HepG2 (cell line): ENCODE measurements at regions not wholly inside any gene's neighbourhood (a gene's known extent, or its start where the extent isn't known, plus 50 kb on each side); places are given as distances from the start of the nearest gene placed in this dataset.

Source experiments
- IRF2 ChIP-seq: IDR thresholded peaks from 2 replicates; pipeline ENCODE4 v1.6.1; 2018; ENCODE audit warnings: missing genetic modification reagents, missing compliant biosample characterization
- KDM3A ChIP-seq: IDR thresholded peaks from 2 replicates; pipeline ENCODE4 v1.6.1; 2018; ENCODE audit warnings: low read depth, missing compliant biosample characterization
- KDM5B ChIP-seq: sonication (generic); formaldehyde crosslinking; IDR thresholded peaks from 2 replicates; pipeline ENCODE4 v1.4.0; 2020; ENCODE audit warnings: missing genetic modification reagents, mild to moderate bottlenecking, borderline replicate concordance
- MTA1 ChIP-seq: sonication (generic); formaldehyde crosslinking; IDR thresholded peaks from 2 replicates; pipeline ENCODE4 v1.4.0; 2020; ENCODE audit warnings: missing genetic modification reagents, mild to moderate bottlenecking, borderline replicate concordance
- RBAK ChIP-seq: sonication (generic); formaldehyde crosslinking; IDR thresholded peaks from 2 replicates; pipeline ENCODE4 v1.5.1; 2020; ENCODE audit warnings: mild to moderate bottlenecking, missing genetic modification reagents
- SKI ChIP-seq: fragments of 450-650 bp; IDR thresholded peaks from one replicate; pipeline ENCODE4 v1.6.1; 2018; ENCODE audit warnings: mild to moderate bottlenecking; ENCODE audit not compliant: partially characterized antibody
- SMC3 ChIP-seq: IDR thresholded peaks from 2 replicates; pipeline ENCODE4 v1.6.1; 2011; ENCODE audit warnings: low read length, improper control_type of control experiment
- THYN1 ChIP-seq: sonication (generic); formaldehyde crosslinking; IDR thresholded peaks from 2 replicates; pipeline ENCODE4 v1.8.1; 2023; ENCODE audit warnings: low read depth, mild to moderate bottlenecking, moderate library complexity, missing genetic modification reagents, borderline replicate concordance
- ZNF235 ChIP-seq: sonication (generic); formaldehyde crosslinking; IDR thresholded peaks from 2 replicates; pipeline ENCODE4 v1.8.1; 2023; ENCODE audit warnings: mild to moderate bottlenecking, missing genetic modification reagents, borderline replicate concordance
- ZNF326 ChIP-seq: sonication (generic); formaldehyde crosslinking; IDR thresholded peaks from 2 replicates; pipeline ENCODE4 v1.4.0; 2020; ENCODE audit warnings: missing genetic modification reagents, borderline replicate concordance
- ZNF546 ChIP-seq: sonication (generic); formaldehyde crosslinking; conservative IDR thresholded peaks from 2 replicates; pipeline ENCODE4 v1.8.1; 2023; ENCODE audit warnings: mild to moderate bottlenecking, missing genetic modification reagents
- ZNF788 ChIP-seq: sonication (generic); formaldehyde crosslinking; IDR thresholded peaks from 2 replicates; pipeline ENCODE4 v1.5.0; 2020; ENCODE audit warnings: mild to moderate bottlenecking, missing genetic modification reagents, borderline replicate concordance
- ZNF841 ChIP-seq: sonication (generic); formaldehyde crosslinking; IDR thresholded peaks from 2 replicates; pipeline ENCODE4 v1.8.1; 2023; ENCODE audit warnings: missing genetic modification reagents, borderline replicate concordance
- ZSCAN9 ChIP-seq: IDR thresholded peaks from 2 replicates; pipeline ENCODE4 v1.6.1; 2016; ENCODE audit warnings: borderline replicate concordance
- TF ChIP-seq, protein P1 (sequence below): sonication (generic); formaldehyde crosslinking; IDR thresholded peaks from 2 replicates; pipeline ENCODE4 v1.4.0; 2020; ENCODE audit warnings: missing genetic modification reagents, borderline replicate concordance
- TF ChIP-seq, protein P2 (sequence below): sonication (generic); formaldehyde crosslinking; IDR thresholded peaks from 2 replicates; pipeline ENCODE4 v1.4.0; 2020; ENCODE audit warnings: missing genetic modification reagents, borderline replicate concordance
- TF ChIP-seq, protein P3 (sequence below): sonication (generic); formaldehyde crosslinking; IDR thresholded peaks from 2 replicates; pipeline ENCODE4 v1.4.0; 2020; ENCODE audit warnings: mild to moderate bottlenecking, low read depth, missing genetic modification reagents
- TF ChIP-seq, protein P4 (sequence below): sonication (generic); formaldehyde crosslinking; IDR thresholded peaks from 2 replicates; pipeline ENCODE4 v1.4.0; 2020; ENCODE audit warnings: low read depth, missing genetic modification reagents

DNA sequence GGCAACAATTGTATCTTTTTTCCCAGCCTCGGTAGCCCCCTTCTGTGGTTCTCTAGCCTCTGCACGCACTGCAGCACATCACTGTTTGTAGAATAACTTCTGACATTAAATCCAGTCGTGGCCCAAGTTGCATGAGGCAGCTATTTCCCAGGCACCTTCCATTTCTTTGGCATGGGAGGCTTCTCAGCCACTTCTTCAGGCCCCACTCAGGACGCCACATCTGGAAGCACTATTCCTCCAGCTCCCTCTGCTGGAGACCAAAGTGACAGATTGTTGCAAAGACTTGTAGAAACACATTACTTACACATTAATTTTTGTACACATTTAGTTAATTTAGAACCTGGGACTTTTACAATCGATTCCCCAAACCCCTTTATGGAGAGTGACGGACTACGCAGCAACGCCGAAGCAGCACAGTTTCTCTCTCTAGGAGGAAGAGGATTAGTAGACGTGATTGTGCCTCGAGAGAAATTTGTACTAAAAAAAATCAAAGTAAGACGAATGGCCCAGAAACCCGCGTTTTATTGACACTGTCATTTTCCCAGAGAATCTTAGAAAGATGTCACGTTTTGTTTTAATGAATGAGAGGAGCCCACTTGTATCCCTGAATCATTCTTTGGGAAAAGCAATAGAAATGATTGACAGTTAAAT, 57.8 kb upstream of the RGPD5 start (continued):
- TF ChIP-seq, protein P1, sequence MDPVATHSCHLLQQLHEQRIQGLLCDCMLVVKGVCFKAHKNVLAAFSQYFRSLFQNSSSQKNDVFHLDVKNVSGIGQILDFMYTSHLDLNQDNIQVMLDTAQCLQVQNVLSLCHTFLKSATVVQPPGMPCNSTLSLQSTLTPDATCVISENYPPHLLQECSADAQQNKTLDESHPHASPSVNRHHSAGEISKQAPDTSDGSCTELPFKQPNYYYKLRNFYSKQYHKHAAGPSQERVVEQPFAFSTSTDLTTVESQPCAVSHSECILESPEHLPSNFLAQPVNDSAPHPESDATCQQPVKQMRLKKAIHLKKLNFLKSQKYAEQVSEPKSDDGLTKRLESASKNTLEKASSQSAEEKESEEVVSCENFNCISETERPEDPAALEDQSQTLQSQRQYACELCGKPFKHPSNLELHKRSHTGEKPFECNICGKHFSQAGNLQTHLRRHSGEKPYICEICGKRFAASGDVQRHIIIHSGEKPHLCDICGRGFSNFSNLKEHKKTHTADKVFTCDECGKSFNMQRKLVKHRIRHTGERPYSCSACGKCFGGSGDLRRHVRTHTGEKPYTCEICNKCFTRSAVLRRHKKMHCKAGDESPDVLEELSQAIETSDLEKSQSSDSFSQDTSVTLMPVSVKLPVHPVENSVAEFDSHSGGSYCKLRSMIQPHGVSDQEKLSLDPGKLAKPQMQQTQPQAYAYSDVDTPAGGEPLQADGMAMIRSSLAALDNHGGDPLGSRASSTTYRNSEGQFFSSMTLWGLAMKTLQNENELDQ (CRISPR knock-in tag), result 0 out of 2 replicates have a peak, but pooled peaks have one; percentile 9
- TF ChIP-seq SMC3, result peak; percentile 93
- peak; percentile 40; the same call in 1 of the 2 replicates for TF ChIP-seq IRF2 (CRISPR knock-in tag)
- TF ChIP-seq, protein P2, sequence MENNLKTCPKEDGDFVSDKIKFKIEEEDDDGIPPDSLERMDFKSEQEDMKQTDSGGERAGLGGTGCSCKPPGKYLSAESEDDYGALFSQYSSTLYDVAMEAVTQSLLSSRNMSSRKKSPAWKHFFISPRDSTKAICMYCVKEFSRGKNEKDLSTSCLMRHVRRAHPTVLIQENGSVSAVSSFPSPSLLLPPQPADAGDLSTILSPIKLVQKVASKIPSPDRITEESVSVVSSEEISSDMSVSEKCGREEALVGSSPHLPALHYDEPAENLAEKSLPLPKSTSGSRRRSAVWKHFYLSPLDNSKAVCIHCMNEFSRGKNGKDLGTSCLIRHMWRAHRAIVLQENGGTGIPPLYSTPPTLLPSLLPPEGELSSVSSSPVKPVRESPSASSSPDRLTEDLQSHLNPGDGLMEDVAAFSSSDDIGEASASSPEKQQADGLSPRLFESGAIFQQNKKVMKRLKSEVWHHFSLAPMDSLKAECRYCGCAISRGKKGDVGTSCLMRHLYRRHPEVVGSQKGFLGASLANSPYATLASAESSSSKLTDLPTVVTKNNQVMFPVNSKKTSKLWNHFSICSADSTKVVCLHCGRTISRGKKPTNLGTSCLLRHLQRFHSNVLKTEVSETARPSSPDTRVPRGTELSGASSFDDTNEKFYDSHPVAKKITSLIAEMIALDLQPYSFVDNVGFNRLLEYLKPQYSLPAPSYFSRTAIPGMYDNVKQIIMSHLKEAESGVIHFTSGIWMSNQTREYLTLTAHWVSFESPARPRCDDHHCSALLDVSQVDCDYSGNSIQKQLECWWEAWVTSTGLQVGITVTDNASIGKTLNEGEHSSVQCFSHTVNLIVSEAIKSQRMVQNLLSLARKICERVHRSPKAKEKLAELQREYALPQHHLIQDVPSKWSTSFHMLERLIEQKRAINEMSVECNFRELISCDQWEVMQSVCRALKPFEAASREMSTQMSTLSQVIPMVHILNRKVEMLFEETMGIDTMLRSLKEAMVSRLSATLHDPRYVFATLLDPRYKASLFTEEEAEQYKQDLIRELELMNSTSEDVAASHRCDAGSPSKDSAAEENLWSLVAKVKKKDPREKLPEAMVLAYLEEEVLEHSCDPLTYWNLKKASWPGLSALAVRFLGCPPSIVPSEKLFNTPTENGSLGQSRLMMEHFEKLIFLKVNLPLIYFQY (CRISPR knock-in tag), result no peak
- TF ChIP-seq ZNF841 (CRISPR knock-in tag), result no peak
- no peak for TF ChIP-seq SKI
- TF ChIP-seq MTA1, result no peak
- 0 out of 2 replicates have a peak, but pooled peaks have one; percentile 41 for TF ChIP-seq ZSCAN9 (CRISPR knock-in tag)
- no peak for TF ChIP-seq KDM5B (CRISPR knock-in tag)
- TF ChIP-seq, protein P3, sequence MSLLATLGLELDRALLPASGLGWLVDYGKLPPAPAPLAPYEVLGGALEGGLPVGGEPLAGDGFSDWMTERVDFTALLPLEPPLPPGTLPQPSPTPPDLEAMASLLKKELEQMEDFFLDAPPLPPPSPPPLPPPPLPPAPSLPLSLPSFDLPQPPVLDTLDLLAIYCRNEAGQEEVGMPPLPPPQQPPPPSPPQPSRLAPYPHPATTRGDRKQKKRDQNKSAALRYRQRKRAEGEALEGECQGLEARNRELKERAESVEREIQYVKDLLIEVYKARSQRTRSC, result no peak
- TF ChIP-seq, protein P4, sequence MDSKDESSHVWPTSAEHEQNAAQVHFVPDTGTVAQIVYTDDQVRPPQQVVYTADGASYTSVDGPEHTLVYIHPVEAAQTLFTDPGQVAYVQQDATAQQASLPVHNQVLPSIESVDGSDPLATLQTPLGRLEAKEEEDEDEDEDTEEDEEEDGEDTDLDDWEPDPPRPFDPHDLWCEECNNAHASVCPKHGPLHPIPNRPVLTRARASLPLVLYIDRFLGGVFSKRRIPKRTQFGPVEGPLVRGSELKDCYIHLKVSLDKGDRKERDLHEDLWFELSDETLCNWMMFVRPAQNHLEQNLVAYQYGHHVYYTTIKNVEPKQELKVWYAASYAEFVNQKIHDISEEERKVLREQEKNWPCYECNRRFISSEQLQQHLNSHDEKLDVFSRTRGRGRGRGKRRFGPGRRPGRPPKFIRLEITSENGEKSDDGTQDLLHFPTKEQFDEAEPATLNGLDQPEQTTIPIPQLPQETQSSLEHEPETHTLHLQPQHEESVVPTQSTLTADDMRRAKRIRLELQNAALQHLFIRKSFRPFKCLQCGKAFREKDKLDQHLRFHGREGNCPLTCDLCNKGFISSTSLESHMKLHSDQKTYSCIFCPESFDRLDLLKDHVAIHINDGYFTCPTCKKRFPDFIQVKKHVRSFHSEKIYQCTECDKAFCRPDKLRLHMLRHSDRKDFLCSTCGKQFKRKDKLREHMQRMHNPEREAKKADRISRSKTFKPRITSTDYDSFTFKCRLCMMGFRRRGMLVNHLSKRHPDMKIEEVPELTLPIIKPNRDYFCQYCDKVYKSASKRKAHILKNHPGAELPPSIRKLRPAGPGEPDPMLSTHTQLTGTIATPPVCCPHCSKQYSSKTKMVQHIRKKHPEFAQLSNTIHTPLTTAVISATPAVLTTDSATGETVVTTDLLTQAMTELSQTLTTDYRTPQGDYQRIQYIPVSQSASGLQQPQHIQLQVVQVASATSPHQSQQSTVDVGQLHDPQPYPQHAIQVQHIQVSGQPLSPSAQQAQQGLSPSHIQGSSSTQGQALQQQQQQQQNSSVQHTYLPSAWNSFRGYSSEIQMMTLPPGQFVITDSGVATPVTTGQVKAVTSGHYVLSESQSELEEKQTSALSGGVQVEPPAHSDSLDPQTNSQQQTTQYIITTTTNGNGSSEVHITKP (CRISPR knock-in tag), result no peak
- no peak for TF ChIP-seq RBAK (CRISPR knock-in tag)
- no peak for TF ChIP-seq ZNF546 (CRISPR knock-in tag)
- no peak for TF ChIP-seq ZNF235 (CRISPR knock-in tag)
- no peak for TF ChIP-seq KDM3A (CRISPR knock-in tag)
- TF ChIP-seq ZNF326 (CRISPR knock-in tag), result no peak
- TF ChIP-seq ZNF788, result 0 out of 2 replicates have a peak, but pooled peaks have one; percentile 37
- TF ChIP-seq THYN1 (CRISPR knock-in tag), result 0 out of 2 replicates have a peak, but pooled peaks have one; percentile 42
